ENCODE measurements at regions not wholly inside any gene's neighbourhood (a gene's known extent, or its start where the extent isn't known, plus 50 kb on each side); places are given as distances from the start of the nearest gene placed in this dataset.

GRCh38 chr2:120421126-120421829, 75.3 kb downstream of the INHBB start:
- intact Hi-C loops (cut with micrococcal nuclease): no loop called here
- CTCF ChIA-PET: no interaction called here
- TF ChIP-seq EZH2 (IDR thresholded peaks at IDR 0.05; ENCODE audit: low read length, unreplicated experiment) (no peak), CTCF (conservative IDR thresholded peaks at IDR 0.05; ENCODE audit: low read depth, low read length) (no peak), EZH2phosphoT487 (IDR thresholded peaks at IDR 0.05; ENCODE audit: borderline replicate concordance, low read length) (no peak)
- Histone ChIP-seq H3K4me3 (ENCODE audit: low read length) (no peak overlapping the region), H3F3A (ENCODE audit: low read length, unreplicated experiment) (no peaks in the 10 kb centered on the region), H3K4me1 (ENCODE audit: insufficient read depth, low read length) (no peaks in the 10 kb centered on the region), H3K9me3 (ENCODE audit: low read length) (no peaks in the 10 kb centered on the region), H3K27me3 (ENCODE audit: low read length) (no peaks in the 10 kb centered on the region), H3K27ac (ENCODE audit: low read length) (no peak overlapping the region), H3K79me2 (ENCODE audit: low read length) (no peaks in the 10 kb centered on the region), H3K4me2 (ENCODE audit: low read length) (no peak overlapping the region), H3K36me3 (ENCODE audit: low read depth, low read length) (no peaks in the 10 kb centered on the region), H4K20me1 (ENCODE audit: low read length) (no peaks in the 10 kb centered on the region), H3K9me2 (replicated peaks; ENCODE audit: low read length) (no peaks in the 10 kb centered on the region), H2AFZ (ENCODE audit: low read length) (no peak overlapping the region), H3K9ac (ENCODE audit: low read length) (no peak overlapping the region)
- no peak for DNase-seq
- POLR2A ChIA-PET (ENCODE audit: unreplicated experiment): no interaction called here
- BruUV-seq (replicated peaks): no TSS peak
- ATAC-seq: no peak

- no peak overlapping the region for H3K4me2 ChIP-seq (ENCODE audit: low read length)
- ATAC-seq (no peak), DNase-seq (no peak)
- intact Hi-C loops (cut with micrococcal nuclease): no loop called here
- H3K27ac ChIP-seq (ENCODE audit: low read length): no peak overlapping the region
- TF ChIP-seq EZH2 (IDR thresholded peaks at IDR 0.05; ENCODE audit: low read length, unreplicated experiment) (no peak), CTCF (conservative IDR thresholded peaks at IDR 0.05; ENCODE audit: low read depth, low read length) (no peak), EZH2phosphoT487 (IDR thresholded peaks at IDR 0.05; ENCODE audit: borderline replicate concordance, low read length) (no peak)
- H3K9ac ChIP-seq (ENCODE audit: low read length): no peak overlapping the region
- H3F3A ChIP-seq (ENCODE audit: low read length, unreplicated experiment): no peaks in the 10 kb centered on the region
- no peak overlapping the region for H2AFZ ChIP-seq (ENCODE audit: low read length)
- H3K27me3 ChIP-seq (ENCODE audit: low read length): no peaks in the 10 kb centered on the region
- no peaks in the 10 kb centered on the region for H3K9me2 ChIP-seq (replicated peaks; ENCODE audit: low read length)
- H3K9me3 ChIP-seq (ENCODE audit: low read length): no peaks in the 10 kb centered on the region
- H3K4me1 ChIP-seq (ENCODE audit: insufficient read depth, low read length): no peaks in the 10 kb centered on the region
- no peak overlapping the region for H3K4me3 ChIP-seq (ENCODE audit: low read length)
- no peaks in the 10 kb centered on the region for H4K20me1 ChIP-seq (ENCODE audit: low read length)
- ChIA-PET POLR2A (ENCODE audit: unreplicated experiment) (no interaction called here), CTCF (no interaction called here)
- no TSS peak for BruUV-seq (replicated peaks)
- no peaks in the 10 kb centered on the region for H3K79me2 ChIP-seq (ENCODE audit: low read length)
- no peaks in the 10 kb centered on the region for H3K36me3 ChIP-seq (ENCODE audit: low read depth, low read length)
Observed at GRCh38 chr2:120421830-120422175, 75.9 kb downstream of the INHBB start.

GRCh38 chr2:120422465-120423160, 76.7 kb downstream of the INHBB start:
- Histone ChIP-seq H3K9me3 (ENCODE audit: low read length) (no peaks in the 10 kb centered on the region), H3K4me3 (ENCODE audit: low read length) (no peak overlapping the region), H4K20me1 (ENCODE audit: low read length) (no peaks in the 10 kb centered on the region), H3F3A (ENCODE audit: low read length, unreplicated experiment) (no peaks in the 10 kb centered on the region), H3K9me2 (replicated peaks; ENCODE audit: low read length) (no peaks in the 10 kb centered on the region), H2AFZ (ENCODE audit: low read length) (no peak overlapping the region), H3K27ac (ENCODE audit: low read length) (no peak overlapping the region), H3K27me3 (ENCODE audit: low read length) (no peaks in the 10 kb centered on the region), H3K79me2 (ENCODE audit: low read length) (no peaks in the 10 kb centered on the region), H3K36me3 (ENCODE audit: low read depth, low read length) (no peaks in the 10 kb centered on the region), H3K4me2 (ENCODE audit: low read length) (no peak overlapping the region), H3K9ac (ENCODE audit: low read length) (no peak overlapping the region), H3K4me1 (ENCODE audit: insufficient read depth, low read length) (no peaks in the 10 kb centered on the region)
- intact Hi-C loops (cut with micrococcal nuclease): no loop called here
- no peak for TF ChIP-seq EZH2phosphoT487 (IDR thresholded peaks at IDR 0.05; ENCODE audit: borderline replicate concordance, low read length)
- TF ChIP-seq CTCF (conservative IDR thresholded peaks at IDR 0.05; ENCODE audit: low read depth, low read length): no peak
- TF ChIP-seq EZH2 (IDR thresholded peaks at IDR 0.05; ENCODE audit: low read length, unreplicated experiment): no peak
- POLR2A ChIA-PET (ENCODE audit: unreplicated experiment): no interaction called here
- CTCF ChIA-PET: no interaction called here
- DNase-seq (no peak), ATAC-seq (no peak)
- BruUV-seq (replicated peaks): no TSS peak

Data from PC-3 (cell line).